Breast epithelium (tissue), 4 donors: ENCODE measurements at regions not wholly inside any gene's neighbourhood (a gene's known extent, or its start where the extent isn't known, plus 50 kb on each side); places are given as distances from the start of the nearest gene placed in this dataset.

Experiments
- DNase-seq, 2 donors: peaks; one replicate each; pipeline ENCODE4 v3.0.0-alpha.2; 2019; ENCODE audit warnings: low spot score in 2 of 2
- H3K27ac ChIP-seq, 2 donors: fragments of 200-600 bp; sonication (generic) in 1 of 2; one replicate each; pipeline ENCODE4 v1.5.1; 2016 to 2019; ENCODE audit warnings: mild to moderate bottlenecking in 1 of 2
- H3K27me3 ChIP-seq, 2 donors: fragments of 200-600 bp; sonication (generic) in 1 of 2; one replicate each; pipeline versions ENCODE4 v1.5.1 to v1.6.0; 2017 to 2019; ENCODE audit warnings: control low read depth in 1 of 2, mild to moderate bottlenecking in 1 of 2
- H3K36me3 ChIP-seq: fragments of 200-600 bp; one replicate; pipeline ENCODE4 v1.5.1; 2019
- H3K4me1 ChIP-seq, 2 donors: fragments of 200-600 bp; sonication (generic); one replicate each; pipeline ENCODE4 v1.5.1; 2016 to 2019; ENCODE audit warnings: control low read depth in 1 of 2
- H3K4me3 ChIP-seq, 3 donors: fragments of 200-600 bp; sonication (generic); 1 replicate in 2 of 3; 2 replicates in 1 of 3; pipeline ENCODE4 v1.5.1; 2016 to 2019; ENCODE audit warnings: mild to moderate bottlenecking in 3 of 3, moderate library complexity in 2 of 3
- H3K9me3 ChIP-seq, 2 donors: fragments of 200-600 bp; sonication (generic) in 1 of 2; one replicate each; pipeline ENCODE4 v1.5.1; 2016 to 2019; ENCODE audit warnings: control low read depth in 1 of 2
- POLR2A ChIP-seq: fragments of 450-650 bp; IDR thresholded peaks from one replicate; pipeline ENCODE4 v1.6.1; 2016; ENCODE audit warnings: antibody characterized with exemption, mild to moderate bottlenecking, moderate library complexity
- POLR2AphosphoS5 ChIP-seq, 3 donors: sonication (generic); formaldehyde crosslinking; IDR thresholded peaks; one replicate each; pipeline ENCODE4 v1.6.1; 2017; ENCODE audit warnings: antibody characterized with exemption in 3 of 3
- intact Hi-C: fragments of 100-400 bp; cut with DNase I; formaldehyde crosslinking; loops from one replicate; pipeline ENCODE4 v1.15.1; 2023; ENCODE audit warnings: low total_unique reads
- TF ChIP-seq, protein P1 (sequence below), 3 donors: fragments of 450-650 bp; IDR thresholded peaks; one replicate each; pipeline ENCODE4 v1.5.1; 2016 to 2017; ENCODE audit warnings: antibody characterized with exemption in 3 of 3, mild to moderate bottlenecking in 3 of 3, moderate library complexity in 3 of 3

DNA sequence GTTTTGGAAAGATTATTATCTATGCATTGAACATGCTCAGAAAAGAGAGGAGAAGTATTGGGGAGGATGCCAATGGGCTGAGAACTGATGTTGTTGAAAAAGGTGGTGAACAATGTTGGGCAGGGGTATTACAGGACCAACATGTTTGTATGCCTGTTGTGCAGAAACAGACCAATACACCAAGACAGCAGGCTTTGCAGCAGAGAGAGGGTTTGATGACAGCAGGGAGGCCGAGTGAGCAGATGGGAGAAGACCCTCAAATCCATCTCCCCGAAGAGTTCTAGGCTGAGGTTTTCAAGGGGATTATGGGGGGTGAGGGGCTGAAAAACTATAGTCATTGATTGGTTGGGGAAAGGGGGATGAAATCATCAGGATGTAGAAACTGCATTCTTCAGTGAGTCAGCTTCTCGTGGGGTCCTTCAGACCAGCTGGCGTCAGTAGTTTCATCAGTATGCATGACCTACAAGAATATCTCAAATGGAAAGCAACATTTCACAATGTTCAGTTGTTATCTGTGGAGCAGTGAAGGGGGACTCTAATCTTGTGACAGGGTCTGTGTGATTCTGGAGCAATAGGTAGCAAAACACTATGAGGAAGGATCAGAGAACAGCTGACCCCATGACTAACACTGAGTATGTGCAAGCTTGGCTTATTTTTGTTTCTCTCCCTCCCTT is 167.8 kb downstream of the BAMBI start:
- H3K27ac ChIP-seq, result no peak overlapping the region

DNA sequence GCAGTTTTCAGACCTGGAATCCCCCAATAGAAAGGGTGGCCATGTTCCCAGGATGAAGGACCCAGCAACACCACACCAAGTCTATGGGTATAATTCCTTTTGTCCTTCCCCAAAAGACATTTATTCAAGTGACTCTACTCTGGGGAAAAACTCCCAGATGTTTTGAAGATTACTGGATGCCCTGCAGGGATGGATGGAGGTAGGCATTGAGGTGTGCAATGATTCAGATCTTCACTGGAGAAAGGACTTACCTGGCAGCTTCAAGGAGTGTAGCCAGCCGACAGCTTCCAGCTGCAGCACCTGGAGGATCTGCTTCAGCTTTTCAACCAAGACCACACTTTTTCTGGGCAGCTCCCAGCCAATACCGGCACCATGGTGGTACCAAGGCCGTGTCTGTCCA is 172.0 kb downstream of the BAMBI start:
- Histone ChIP-seq H3K4me3 (no peak overlapping the region), H3K27me3 (no peaks in the 10 kb centered on the region), H3K9me3 (peaks cover 6 to 12% of the 10 kb centered on the region in 2 donors), H3K27ac (no peak overlapping the region), H3K36me3 (no peaks in the 10 kb centered on the region), H3K4me1 (no peaks in the 10 kb centered on the region)
- no peak for DNase-seq
- TF ChIP-seq, protein P1, sequence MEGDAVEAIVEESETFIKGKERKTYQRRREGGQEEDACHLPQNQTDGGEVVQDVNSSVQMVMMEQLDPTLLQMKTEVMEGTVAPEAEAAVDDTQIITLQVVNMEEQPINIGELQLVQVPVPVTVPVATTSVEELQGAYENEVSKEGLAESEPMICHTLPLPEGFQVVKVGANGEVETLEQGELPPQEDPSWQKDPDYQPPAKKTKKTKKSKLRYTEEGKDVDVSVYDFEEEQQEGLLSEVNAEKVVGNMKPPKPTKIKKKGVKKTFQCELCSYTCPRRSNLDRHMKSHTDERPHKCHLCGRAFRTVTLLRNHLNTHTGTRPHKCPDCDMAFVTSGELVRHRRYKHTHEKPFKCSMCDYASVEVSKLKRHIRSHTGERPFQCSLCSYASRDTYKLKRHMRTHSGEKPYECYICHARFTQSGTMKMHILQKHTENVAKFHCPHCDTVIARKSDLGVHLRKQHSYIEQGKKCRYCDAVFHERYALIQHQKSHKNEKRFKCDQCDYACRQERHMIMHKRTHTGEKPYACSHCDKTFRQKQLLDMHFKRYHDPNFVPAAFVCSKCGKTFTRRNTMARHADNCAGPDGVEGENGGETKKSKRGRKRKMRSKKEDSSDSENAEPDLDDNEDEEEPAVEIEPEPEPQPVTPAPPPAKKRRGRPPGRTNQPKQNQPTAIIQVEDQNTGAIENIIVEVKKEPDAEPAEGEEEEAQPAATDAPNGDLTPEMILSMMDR (IDR thresholded peaks at IDR 0.05), result no peak
- no peak for TF ChIP-seq POLR2A
- TF ChIP-seq POLR2AphosphoS5 (IDR thresholded peaks at IDR 0.05), result no peak
- intact Hi-C loops, result loop anchor here (10.0 kb wide), 1 partner anchor 85 kb away; no protein-coding TSS in a partner anchor

More for the DNA sequence above, 167.8 kb downstream of the BAMBI start:
- Histone ChIP-seq H3K4me1 (no peaks in the 10 kb centered on the region), H3K27me3 (no peaks in the 10 kb centered on the region), H3K4me3 (no peak overlapping the region), H3K36me3 (no peaks in the 10 kb centered on the region), H3K9me3 (peaks cover 6 to 13% of the 10 kb centered on the region in 2 donors)
- intact Hi-C loops, result loop anchor here (10.0 kb wide), 1 partner anchor 80 kb away; no protein-coding TSS in a partner anchor
- no peak for TF ChIP-seq POLR2AphosphoS5 (IDR thresholded peaks at IDR 0.05)
- no peak for TF ChIP-seq POLR2A
- DNase-seq, result no peak

DNA sequence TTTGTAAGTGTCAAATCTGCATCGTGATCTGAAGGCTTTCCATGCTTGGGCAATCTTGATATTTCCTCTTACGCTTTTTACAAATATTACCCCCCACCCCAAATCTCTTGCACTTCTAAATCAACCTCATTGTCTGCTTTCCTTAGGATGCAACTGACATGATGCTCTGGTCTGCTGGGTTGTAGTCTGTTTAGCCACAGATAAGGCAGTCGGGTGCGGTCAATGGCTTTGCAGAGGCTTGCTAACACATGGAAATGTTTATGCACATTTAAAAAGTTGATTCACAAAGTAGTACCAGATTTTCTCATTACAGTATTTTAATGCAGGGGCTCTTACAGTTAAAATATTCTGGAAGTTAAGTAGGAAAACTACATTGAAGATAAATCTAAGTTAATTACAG is 172.5 kb downstream of the BAMBI start:
- intact Hi-C loops, result loop anchor here (10.0 kb wide), 2 partner anchors 85 to 445 kb away; no protein-coding TSS in a partner anchor
- Histone ChIP-seq H3K27ac (no peak overlapping the region), H3K4me1 (no peaks in the 10 kb centered on the region), H3K4me3 (no peak overlapping the region), H3K36me3 (no peaks in the 10 kb centered on the region), H3K27me3 (no peaks in the 10 kb centered on the region), H3K9me3 (peaks cover 6 to 7% of the 10 kb centered on the region in 2 donors)
- DNase-seq, result no peak
- TF ChIP-seq POLR2AphosphoS5 (IDR thresholded peaks at IDR 0.05) (no peak), POLR2A (no peak)
- TF ChIP-seq, protein P1 (IDR thresholded peaks at IDR 0.05), result no peak

DNA sequence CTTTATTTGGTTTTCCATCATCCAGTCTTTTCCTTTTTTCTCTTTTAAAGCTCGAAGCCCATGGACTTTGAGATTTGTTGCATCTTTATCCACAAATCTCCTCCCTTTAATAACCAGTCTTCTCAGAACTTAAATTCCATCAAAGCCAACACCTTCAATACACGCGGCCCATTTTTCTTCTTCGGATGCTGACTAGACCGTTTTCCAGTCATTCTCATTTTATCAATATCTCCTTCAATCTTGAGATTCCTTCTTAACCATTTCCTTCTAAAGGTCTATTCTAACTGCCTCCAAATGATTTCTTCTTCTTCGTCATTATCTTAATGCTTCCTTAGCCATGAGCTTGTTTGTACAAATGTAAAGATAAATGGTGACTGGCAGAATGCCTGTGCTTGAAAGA is 173.5 kb downstream of the BAMBI start:
- no peaks in the 10 kb centered on the region for H3K36me3 ChIP-seq
- no peaks in the 10 kb centered on the region for H3K9me3 ChIP-seq
- H3K27me3 ChIP-seq, result no peaks in the 10 kb centered on the region
- DNase-seq, result no peak
- H3K4me3 ChIP-seq, result no peak overlapping the region
- no peak overlapping the region for H3K27ac ChIP-seq
- intact Hi-C loops, result loop anchor here (10.0 kb wide), 1 partner anchor 444 kb away; no protein-coding TSS in a partner anchor
- TF ChIP-seq, protein P1 (IDR thresholded peaks at IDR 0.05), result no peak
- no peak for TF ChIP-seq POLR2A
- TF ChIP-seq POLR2AphosphoS5 (IDR thresholded peaks at IDR 0.05), result no peak
- no peaks in the 10 kb centered on the region for H3K4me1 ChIP-seq

DNA sequence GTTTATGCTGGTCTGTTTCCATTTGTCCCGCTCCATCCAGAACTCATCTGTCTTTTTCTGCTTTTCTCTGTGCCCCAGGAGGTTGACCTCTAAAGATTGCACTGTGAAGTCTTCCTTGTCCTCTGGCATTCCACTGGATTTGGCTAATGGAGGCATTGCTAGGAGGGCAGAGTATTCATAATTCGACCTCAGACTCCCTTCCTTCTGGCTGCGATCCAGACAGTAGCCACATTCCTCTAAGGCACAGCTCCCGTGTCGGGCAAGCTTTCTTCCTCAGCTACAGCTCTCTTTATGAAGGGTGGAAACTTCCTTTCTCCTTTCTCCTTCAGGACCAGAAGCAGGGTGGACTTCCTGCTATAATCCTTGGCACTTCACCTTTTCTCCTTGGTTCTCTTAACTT is 175.9 kb downstream of the BAMBI start:
- TF ChIP-seq POLR2A (no peak), POLR2AphosphoS5 (IDR thresholded peaks at IDR 0.05) (no peak)
- TF ChIP-seq, protein P1 (IDR thresholded peaks at IDR 0.05), result no peak
- intact Hi-C loops, result loop anchor here (10.0 kb wide), 1 partner anchor 442 kb away; no protein-coding TSS in a partner anchor
- DNase-seq, result peak in 1 of 2 donors; percentile 23
- no peak overlapping the region for H3K4me3 ChIP-seq
- H3K27ac ChIP-seq, result no peak overlapping the region
- no peaks in the 10 kb centered on the region for H3K4me1 ChIP-seq
- no peaks in the 10 kb centered on the region for H3K9me3 ChIP-seq
- H3K27me3 ChIP-seq, result no peaks in the 10 kb centered on the region
- no peaks in the 10 kb centered on the region for H3K36me3 ChIP-seq
